CD4-positive, alpha-beta T cell treated with Interleukin-12 subunit alpha and Interleukin-12 subunit beta, for 1 hour (primary cell): ENCODE measurements at regions not wholly inside any gene's neighbourhood (a gene's known extent, or its start where the extent isn't known, plus 50 kb on each side); places are given as distances from the start of the nearest gene placed in this dataset.
"Not testable (repeated sequence)": the region's sequence is repeated elsewhere in the genome, so short reads cannot be mapped to it uniquely, and the experiment has no call there.

ENCODE experiments used
- DNase-seq: peaks from one replicate; pipeline ENCODE4 v3.0.0-alpha.2; 2020

GRCh38 chr1:221604390-221604789 lies 137.5 kb downstream of the DUSP10 start:
- not testable (repeated sequence) for DNase-seq

- DNase-seq: no peak
Observed at GRCh38 chr1:221604948-221605347, 136.9 kb downstream of the DUSP10 start.

GRCh38 chr1:221605569-221605968 lies 136.3 kb downstream of the DUSP10 start:
- no peak for DNase-seq

- DNase-seq: no peak
Observed at GRCh38 chr1:221606256-221606655, 135.6 kb downstream of the DUSP10 start.

- no peak for DNase-seq
Observed at GRCh38 chr1:221608835-221609320, 133.0 kb downstream of the DUSP10 start.

- DNase-seq: no peak
Observed at GRCh38 chr1:221611656-221612046, 130.2 kb downstream of the DUSP10 start.

GRCh38 chr1:221612047-221612777 lies 129.7 kb downstream of the DUSP10 start:
- no peak for DNase-seq

GRCh38 chr1:221620437-221621384 lies 121.2 kb downstream of the DUSP10 start:
- DNase-seq: no peak

GRCh38 chr1:221621683-221622082 lies 120.2 kb downstream of the DUSP10 start:
- no peak for DNase-seq

GRCh38 chr1:221622389-221622788 lies 119.5 kb downstream of the DUSP10 start:
- DNase-seq: no peak

GRCh38 chr1:221625026-221625425 lies 116.9 kb downstream of the DUSP10 start:
- no peak for DNase-seq

- no peak for DNase-seq
Observed at GRCh38 chr1:221626041-221626440, 115.8 kb downstream of the DUSP10 start.

- DNase-seq: no peak
Observed at GRCh38 chr1:221630236-221630635, 111.7 kb downstream of the DUSP10 start.

- DNase-seq: no peak
Observed at GRCh38 chr1:221631556-221631955, 110.3 kb downstream of the DUSP10 start.

GRCh38 chr1:221632072-221632471 lies 109.8 kb downstream of the DUSP10 start:
- DNase-seq: no peak

- DNase-seq: no peak
Observed at GRCh38 chr1:221633841-221634409, 108.0 kb downstream of the DUSP10 start.

- no peak for DNase-seq
Observed at GRCh38 chr1:221634606-221635005, 107.3 kb downstream of the DUSP10 start.

- no peak for DNase-seq
Observed at GRCh38 chr1:221635305-221635704, 106.6 kb downstream of the DUSP10 start.

GRCh38 chr1:221636096-221636495 lies 105.8 kb downstream of the DUSP10 start:
- no peak for DNase-seq

- no peak for DNase-seq
Observed at GRCh38 chr1:221636967-221637366, 104.9 kb downstream of the DUSP10 start.

- no peak for DNase-seq
Observed at GRCh38 chr1:221637641-221638041, 104.2 kb downstream of the DUSP10 start.

- no peak for DNase-seq
Observed at GRCh38 chr1:221638595-221638994, 103.3 kb downstream of the DUSP10 start.

GRCh38 chr1:221641811-221642210 lies 100.1 kb downstream of the DUSP10 start:
- DNase-seq: no peak
